Body of pancreas (tissue), 4 donors: ENCODE measurements at regions not wholly inside any gene's neighbourhood (a gene's known extent, or its start where the extent isn't known, plus 50 kb on each side); places are given as distances from the start of the nearest gene placed in this dataset.

Experiments used
- ATAC-seq: fragments of 150-250 bp; one replicate; pipeline ENCODE4 v1.9.1; 2016
- DNase-seq, 4 donors: peaks; one replicate each; pipeline ENCODE4 v3.0.0-alpha.2; 2019
- H3K27ac ChIP-seq, 4 donors: fragments of 200-600 bp; sonication (generic); 1 replicate in 3 of 4; 2 replicates in 1 of 4; pipeline versions ENCODE4 v1.5.1 to v1.6.1; 2016 to 2019; ENCODE audit warnings: mild to moderate bottlenecking in 1 of 4, mixed read lengths in 1 of 4, moderate library complexity in 1 of 4
- H3K27me3 ChIP-seq, 2 donors: fragments of 200-600 bp; sonication (generic); one replicate each; pipeline ENCODE4 v1.6.0; 2016; ENCODE audit warnings: mild to moderate bottlenecking in 1 of 2
- H3K36me3 ChIP-seq, 2 donors: fragments of 200-600 bp; sonication (generic); replicated peaks in 1 of 2; 2 replicates each; pipeline ENCODE4 v1.5.1; 2016; ENCODE audit warnings: low read depth in 2 of 2; ENCODE audit not compliant: insufficient read depth in 1 of 2
- H3K4me1 ChIP-seq: fragments of 200-600 bp; sonication (generic); one replicate; pipeline ENCODE4 v1.6.0; 2016
- H3K4me3 ChIP-seq, 2 donors: fragments of 200-600 bp; sonication (generic); 1 replicate in 1 of 2; 2 replicates in 1 of 2; pipeline ENCODE4 v1.5.1; 2016 to 2019
- H3K9me3 ChIP-seq, 3 donors: fragments of 200-600 bp; sonication (generic); 1 replicate in 2 of 3; 2 replicates in 1 of 3; pipeline ENCODE4 v1.5.1; 2016
- POLR2A ChIP-seq, 3 donors: fragments of 450-650 bp; IDR thresholded peaks; one replicate each; pipeline ENCODE4 v1.6.1; 2016; ENCODE audit warnings: antibody characterized with exemption in 3 of 3, mild to moderate bottlenecking in 2 of 3
- WGBS, 2 donors: methylation state at CpG; one replicate each; pipeline ENCODE4 v1.1.5; 2017; 5-methylcytosine and 5-hydroxymethylcytosine counted together
- intact Hi-C: fragments of 100-400 bp; cut with DNase I; formaldehyde crosslinking; loops from one replicate; pipeline ENCODE4 v1.15.1; 2023
- TF ChIP-seq, protein P1 (sequence below), 7 experiments: fragments of 450-650 bp in 4 of 7; fragments of 200-600 bp in 3 of 7; sonication (generic) in 3 of 7; IDR thresholded peaks; one replicate each; pipeline ENCODE4 v1.5.1; 2016 to 2019; ENCODE audit warnings: antibody characterized with exemption in 7 of 7

GRCh38 chr22:49368221-49368975, 459.3 kb downstream of the BRD1 start:
- DNase-seq (peak in 1 of 4 donors; percentile 4), ATAC-seq (no peak)
- intact Hi-C loops = no loop called here
- TF ChIP-seq POLR2A (IDR thresholded peaks at IDR 0.05) = no peak
- TF ChIP-seq, protein P1, sequence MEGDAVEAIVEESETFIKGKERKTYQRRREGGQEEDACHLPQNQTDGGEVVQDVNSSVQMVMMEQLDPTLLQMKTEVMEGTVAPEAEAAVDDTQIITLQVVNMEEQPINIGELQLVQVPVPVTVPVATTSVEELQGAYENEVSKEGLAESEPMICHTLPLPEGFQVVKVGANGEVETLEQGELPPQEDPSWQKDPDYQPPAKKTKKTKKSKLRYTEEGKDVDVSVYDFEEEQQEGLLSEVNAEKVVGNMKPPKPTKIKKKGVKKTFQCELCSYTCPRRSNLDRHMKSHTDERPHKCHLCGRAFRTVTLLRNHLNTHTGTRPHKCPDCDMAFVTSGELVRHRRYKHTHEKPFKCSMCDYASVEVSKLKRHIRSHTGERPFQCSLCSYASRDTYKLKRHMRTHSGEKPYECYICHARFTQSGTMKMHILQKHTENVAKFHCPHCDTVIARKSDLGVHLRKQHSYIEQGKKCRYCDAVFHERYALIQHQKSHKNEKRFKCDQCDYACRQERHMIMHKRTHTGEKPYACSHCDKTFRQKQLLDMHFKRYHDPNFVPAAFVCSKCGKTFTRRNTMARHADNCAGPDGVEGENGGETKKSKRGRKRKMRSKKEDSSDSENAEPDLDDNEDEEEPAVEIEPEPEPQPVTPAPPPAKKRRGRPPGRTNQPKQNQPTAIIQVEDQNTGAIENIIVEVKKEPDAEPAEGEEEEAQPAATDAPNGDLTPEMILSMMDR (IDR thresholded peaks at IDR 0.05) = no peak
- 68 to 69% methylated on average over 15 to 19 of the region's 19 CpGs for WGBS, 2 donors
- no peaks in the 10 kb centered on the region for H3K4me1 ChIP-seq
- H3K36me3 ChIP-seq = no peaks in the 10 kb centered on the region
- H3K27ac ChIP-seq = no peak overlapping the region
- no peak overlapping the region for H3K4me3 ChIP-seq
- H3K9me3 ChIP-seq = no peaks in the 10 kb centered on the region
- no peaks in the 10 kb centered on the region for H3K27me3 ChIP-seq

GRCh38 chr22:49367041-49367697, 460.5 kb downstream of the BRD1 start:
- H3K4me3 ChIP-seq = no peak overlapping the region
- ATAC-seq (no peak), DNase-seq (peak in 1 of 4 donors; percentile 2)
- no peak for TF ChIP-seq POLR2A (IDR thresholded peaks at IDR 0.05)
- TF ChIP-seq, protein P1 (IDR thresholded peaks at IDR 0.05) = no peak
- H3K27me3 ChIP-seq = no peaks in the 10 kb centered on the region
- no peaks in the 10 kb centered on the region for H3K4me1 ChIP-seq
- H3K36me3 ChIP-seq = no peaks in the 10 kb centered on the region
- H3K9me3 ChIP-seq = no peaks in the 10 kb centered on the region
- H3K27ac ChIP-seq = no peak overlapping the region
- 45 to 50% methylated on average over 10 of the region's 10 CpGs for WGBS, 2 donors
- intact Hi-C loops = no loop called here

DNA sequence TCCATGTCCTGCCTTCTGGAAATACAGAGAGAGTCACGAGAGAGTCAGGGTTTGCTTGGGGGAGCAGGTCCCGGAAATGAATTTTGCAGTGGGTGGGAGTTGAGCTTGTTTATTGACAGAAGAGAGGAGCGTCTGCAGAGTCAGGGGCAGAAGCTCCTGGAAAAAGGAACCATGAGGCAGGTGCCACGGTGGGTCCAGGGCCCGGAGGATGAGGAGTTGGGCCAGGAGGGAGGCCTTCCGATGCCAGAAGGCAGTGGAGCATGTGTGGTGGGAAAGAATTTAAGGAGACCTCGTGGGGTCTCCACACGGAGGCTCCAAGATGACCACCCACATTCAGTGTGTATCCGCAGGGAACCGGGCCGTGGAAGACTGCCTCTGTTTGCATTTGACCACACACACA, 461.2 kb downstream of the BRD1 start:
- Histone ChIP-seq H3K27me3 (no peaks in the 10 kb centered on the region), H3K4me3 (no peak overlapping the region), H3K9me3 (no peaks in the 10 kb centered on the region), H3K4me1 (no peaks in the 10 kb centered on the region), H3K36me3 (no peaks in the 10 kb centered on the region), H3K27ac (no peak overlapping the region)
- DNase-seq (peak in 1 of 4 donors; percentile 4), ATAC-seq (no peak)
- TF ChIP-seq, protein P1 (IDR thresholded peaks at IDR 0.05) = no peak
- no peak for TF ChIP-seq POLR2A (IDR thresholded peaks at IDR 0.05)
- WGBS, 2 donors = 54 to 61% methylated on average over 11 of the region's 11 CpGs
- intact Hi-C loops = no loop called here

GRCh38 chr22:49365910-49366309, 461.8 kb downstream of the BRD1 start:
- 43 to 51% methylated on average over 12 to 14 of the region's 14 CpGs for WGBS, 2 donors
- H3K27ac ChIP-seq = no peak overlapping the region
- no peak for DNase-seq

More at GRCh38 chr22:49365910-49366309, 461.8 kb downstream of the BRD1 start:
- H3K9me3 ChIP-seq = no peaks in the 10 kb centered on the region
- H3K27me3 ChIP-seq = no peaks in the 10 kb centered on the region
- intact Hi-C loops = no loop called here
- H3K36me3 ChIP-seq = no peaks in the 10 kb centered on the region
- TF ChIP-seq POLR2A (IDR thresholded peaks at IDR 0.05) = no peak
- TF ChIP-seq, protein P1 (IDR thresholded peaks at IDR 0.05) = no peak
- ATAC-seq = no peak
- no peaks in the 10 kb centered on the region for H3K4me1 ChIP-seq
- H3K4me3 ChIP-seq = no peak overlapping the region
